BLaER1 treated with 17β-estradiol and CSF1 and Interleukin-3, amounts not matched to agents 10 nM and 100 nM (cell line): ENCODE measurements at regions not wholly inside any gene's neighbourhood (a gene's known extent, or its start where the extent isn't known, plus 50 kb on each side); places are given as distances from the start of the nearest gene placed in this dataset.
A peak's percentile ranks its signal among the peaks of the same experiment; 100 is the strongest.
"Not testable (repeated sequence)": the region's sequence is repeated elsewhere in the genome, so short reads cannot be mapped to it uniquely, and the experiment has no call there.

Experiments used
- H3K27ac ChIP-seq, 11 experiments: shearing (Covaris generic); formaldehyde crosslinking; 2 replicates each; pipeline ENCODE4 v1.8.1; 2022
- H3K27me3 ChIP-seq, 11 experiments: shearing (Covaris generic); formaldehyde crosslinking; 2 replicates each; pipeline ENCODE4 v1.8.1; 2022
- H3K36me3 ChIP-seq, 11 experiments: shearing (Covaris generic); formaldehyde crosslinking; 2 replicates each; pipeline ENCODE4 v1.8.1; 2022
- H3K4me1 ChIP-seq, 10 experiments: shearing (Covaris generic); formaldehyde crosslinking; 2 replicates each; pipeline ENCODE4 v1.8.1; 2022
- H3K4me2 ChIP-seq, 11 experiments: shearing (Covaris generic); formaldehyde crosslinking; 2 replicates each; pipeline ENCODE4 v1.8.1; 2022
- H3K4me3 ChIP-seq, 10 experiments: shearing (Covaris generic); formaldehyde crosslinking; 2 replicates each; pipeline ENCODE4 v1.8.1; 2022
- H3K9ac ChIP-seq, 11 experiments: shearing (Covaris generic); formaldehyde crosslinking; 2 replicates each; pipeline ENCODE4 v1.8.1; 2022
- H3K9me3 ChIP-seq, 11 experiments: shearing (Covaris generic); formaldehyde crosslinking; replicated peaks in 1 of 11; 2 replicates each; pipeline ENCODE4 v1.8.1; 2022
- H4K20me1 ChIP-seq, 11 experiments: shearing (Covaris generic); formaldehyde crosslinking; 2 replicates each; pipeline ENCODE4 v1.8.1; 2022
- Cebpa-rat ChIP-seq, 11 experiments: shearing (Covaris generic); IDR thresholded peaks; 2 replicates each; pipeline ENCODE4 v1.8.1; 2022

- H3K9me3 ChIP-seq: peaks cover 0 to 10% (median 4%) of the 10 kb centered on the region in 11 experiments; a peak in 10 of 22 replicates
- H3K27ac ChIP-seq: no peak overlapping the region
- no peak overlapping the region for H3K4me2 ChIP-seq
Measured at GRCh38 chr9:78441396-78441795, 144.5 kb downstream of the PSAT1 start.

GRCh38 chr9:78441822-78442431, 145.0 kb downstream of the PSAT1 start:
- no peak overlapping the region for H3K27ac ChIP-seq
- TF ChIP-seq Cebpa-rat (IDR thresholded peaks at IDR 0.05): no peak
- H3K4me3 ChIP-seq: no peak overlapping the region

More at GRCh38 chr9:78441396-78441795, 144.5 kb downstream of the PSAT1 start:
- no peaks in the 10 kb centered on the region for H3K27me3 ChIP-seq
- no peaks in the 10 kb centered on the region for H4K20me1 ChIP-seq
- peaks cover 0 to 16% (median 10%) of the 10 kb centered on the region in 10 experiments; a peak in 13 of 20 replicates for H3K4me1 ChIP-seq
- no peak for TF ChIP-seq Cebpa-rat (IDR thresholded peaks at IDR 0.05)
- no peaks in the 10 kb centered on the region for H3K36me3 ChIP-seq
- no peak overlapping the region for H3K9ac ChIP-seq
- H3K4me3 ChIP-seq: no peak overlapping the region

GRCh38 chr9:78442577-78442976, 145.7 kb downstream of the PSAT1 start:
- H3K4me2 ChIP-seq, H4K20me1 ChIP-seq, H3K27me3 ChIP-seq, H3K4me3 ChIP-seq, H3K9ac ChIP-seq, H3K27ac ChIP-seq, H3K36me3 ChIP-seq: not testable (repeated sequence)
- H3K4me1 ChIP-seq: peaks cover 0 to 16% (median 10%) of the 10 kb centered on the region in 10 experiments; a peak in 13 of 20 replicates
- peaks cover 8 to 21% (median 13%) of the 10 kb centered on the region in 11 experiments; a peak in 21 of 22 replicates for H3K9me3 ChIP-seq

More at GRCh38 chr9:78441822-78442431, 145.0 kb downstream of the PSAT1 start:
- Histone ChIP-seq H4K20me1 (no peaks in the 10 kb centered on the region), H3K9ac (no peak overlapping the region), H3K4me1 (peaks cover 0 to 16% (median 10%) of the 10 kb centered on the region in 10 experiments; a peak in 13 of 20 replicates), H3K9me3 (peaks cover 2 to 15% (median 6%) of the 10 kb centered on the region in 11 experiments; a peak in 19 of 22 replicates), H3K36me3 (no peaks in the 10 kb centered on the region), H3K27me3 (no peaks in the 10 kb centered on the region), H3K4me2 (no peak overlapping the region)

- Histone ChIP-seq H3K9ac (peak overlapping the region in 1 of 11 experiments; percentile 5; a peak in 1 of 22 replicates), H3K4me3 (no peak overlapping the region), H3K4me2 (peak overlapping the region in 6 of 11 experiments; percentile 17 to 55 (median 42); a peak in 10 of 22 replicates), H3K27me3 (no peaks in the 10 kb centered on the region), H3K27ac (no peak overlapping the region), H3K36me3 (no peaks in the 10 kb centered on the region; a peak in 1 of 22 replicates), H3K9me3 (peaks cover 8 to 25% (median 14%) of the 10 kb centered on the region in 11 experiments; a peak in 21 of 22 replicates), H3K4me1 (peaks cover 0 to 16% (median 10%) of the 10 kb centered on the region in 10 experiments; a peak in 13 of 20 replicates), H4K20me1 (no peaks in the 10 kb centered on the region)
- no peak for TF ChIP-seq Cebpa-rat (IDR thresholded peaks at IDR 0.05)
Measured at GRCh38 chr9:78443946-78444345, 147.0 kb downstream of the PSAT1 start.

- Histone ChIP-seq H3K36me3 (no peaks in the 10 kb centered on the region; a peak in 1 of 22 replicates), H3K4me2 (no peak overlapping the region), H3K4me1 (peaks cover 0 to 7% (median 5%) of the 10 kb centered on the region in 10 experiments; a peak in 13 of 20 replicates), H3K4me3 (no peak overlapping the region), H3K27ac (no peak overlapping the region), H3K27me3 (no peaks in the 10 kb centered on the region), H3K9me3 (peaks cover 8 to 19% (median 11%) of the 10 kb centered on the region in 11 experiments; a peak in 20 of 22 replicates), H4K20me1 (no peaks in the 10 kb centered on the region), H3K9ac (no peak overlapping the region)
- no peak for TF ChIP-seq Cebpa-rat (IDR thresholded peaks at IDR 0.05)
Measured at GRCh38 chr9:78448960-78449673, 152.2 kb downstream of the PSAT1 start.

- H3K4me2 ChIP-seq: no peak overlapping the region
- no peak for TF ChIP-seq Cebpa-rat (IDR thresholded peaks at IDR 0.05)
Measured at GRCh38 chr9:78453450-78453849, 156.5 kb downstream of the PSAT1 start.

GRCh38 chr9:78462611-78463010, 165.7 kb downstream of the PSAT1 start:
- no peak for TF ChIP-seq Cebpa-rat (IDR thresholded peaks at IDR 0.05)
- H3K27me3 ChIP-seq: no peaks in the 10 kb centered on the region
- H3K4me3 ChIP-seq: no peak overlapping the region
- no peak overlapping the region for H3K9ac ChIP-seq
- no peak overlapping the region for H3K4me2 ChIP-seq
- peaks cover 0 to 26% (median 13%) of the 10 kb centered on the region in 11 experiments; a peak in 15 of 22 replicates for H3K9me3 ChIP-seq
- H4K20me1 ChIP-seq: no peaks in the 10 kb centered on the region
- peaks cover 0 to 6% (median 0%) of the 10 kb centered on the region in 10 experiments; a peak in 3 of 20 replicates for H3K4me1 ChIP-seq
- H3K36me3 ChIP-seq: no peaks in the 10 kb centered on the region
- no peak overlapping the region for H3K27ac ChIP-seq

More at GRCh38 chr9:78453450-78453849, 156.5 kb downstream of the PSAT1 start:
- Histone ChIP-seq H3K27me3 (no peaks in the 10 kb centered on the region), H3K36me3 (no peaks in the 10 kb centered on the region), H3K27ac (no peak overlapping the region), H3K9me3 (0 out of 22 replicates have a peak, but pooled peaks cover 0 to 5% (median 0%) of the 10 kb centered on the region in 11 experiments), H3K4me1 (no peaks in the 10 kb centered on the region), H4K20me1 (no peaks in the 10 kb centered on the region), H3K4me3 (no peak overlapping the region), H3K9ac (no peak overlapping the region)

GRCh38 chr9:78463750-78464149, 166.8 kb downstream of the PSAT1 start:
- H3K9ac ChIP-seq: no peak overlapping the region
- peaks cover 0 to 26% (median 13%) of the 10 kb centered on the region in 11 experiments; a peak in 15 of 22 replicates for H3K9me3 ChIP-seq
- H4K20me1 ChIP-seq: no peaks in the 10 kb centered on the region
- H3K4me1 ChIP-seq: peaks cover 8 to 18% (median 9%) of the 10 kb centered on the region in 10 experiments
- H3K27ac ChIP-seq: no peak overlapping the region
- no peak overlapping the region for H3K4me3 ChIP-seq
- no peak for TF ChIP-seq Cebpa-rat (IDR thresholded peaks at IDR 0.05)
- no peaks in the 10 kb centered on the region for H3K36me3 ChIP-seq
- peak overlapping the region in 2 of 11 experiments; percentile 18 to 21; a peak in 1 of 22 replicates for H3K4me2 ChIP-seq
- H3K27me3 ChIP-seq: no peaks in the 10 kb centered on the region

GRCh38 chr9:78468231-78468630, 171.3 kb downstream of the PSAT1 start:
- Histone ChIP-seq H3K4me2 (peak overlapping the region; percentile 27 to 83 (median 70); a peak in 21 of 22 replicates), H3K4me3 (no peak overlapping the region), H4K20me1 (no peaks in the 10 kb centered on the region), H3K9ac (no peak overlapping the region), H3K27ac (no peak overlapping the region), H3K4me1 (peaks cover 8 to 62% (median 54%) of the 10 kb centered on the region in 10 experiments), H3K27me3 (no peaks in the 10 kb centered on the region), H3K36me3 (no peaks in the 10 kb centered on the region), H3K9me3 (no peaks in the 10 kb centered on the region)
- no peak for TF ChIP-seq Cebpa-rat (IDR thresholded peaks at IDR 0.05)
